HepG2 (cell line): ENCODE measurements at regions not wholly inside any gene's neighbourhood (a gene's known extent, or its start where the extent isn't known, plus 50 kb on each side); places are given as distances from the start of the nearest gene placed in this dataset.

ENCODE experiments used
- ZFP41 ChIP-seq: sonication (generic); formaldehyde crosslinking; IDR thresholded peaks from 2 replicates; pipeline ENCODE4 v1.4.0; 2020; ENCODE audit warnings: mild to moderate bottlenecking, missing genetic modification reagents, borderline replicate concordance
- ZKSCAN1 ChIP-seq: fragments of 150-350 bp; IDR thresholded peaks from 2 replicates; pipeline ENCODE4 v1.6.1; 2014; ENCODE audit warnings: low read length
- ZNF30 ChIP-seq: sonication (generic); formaldehyde crosslinking; IDR thresholded peaks from 2 replicates; pipeline ENCODE4 v1.5.0; 2020; ENCODE audit warnings: mild to moderate bottlenecking, missing genetic modification reagents
- ZNF678 ChIP-seq: sonication (generic); formaldehyde crosslinking; IDR thresholded peaks from 2 replicates; pipeline ENCODE4 v1.4.0; 2020; ENCODE audit warnings: mild to moderate bottlenecking, missing genetic modification reagents
- TF ChIP-seq, protein P1 (sequence below): sonication (generic); formaldehyde crosslinking; IDR thresholded peaks from 2 replicates; pipeline ENCODE4 v1.5.0; 2020; ENCODE audit warnings: mild to moderate bottlenecking, missing genetic modification reagents, moderate library complexity

DNA sequence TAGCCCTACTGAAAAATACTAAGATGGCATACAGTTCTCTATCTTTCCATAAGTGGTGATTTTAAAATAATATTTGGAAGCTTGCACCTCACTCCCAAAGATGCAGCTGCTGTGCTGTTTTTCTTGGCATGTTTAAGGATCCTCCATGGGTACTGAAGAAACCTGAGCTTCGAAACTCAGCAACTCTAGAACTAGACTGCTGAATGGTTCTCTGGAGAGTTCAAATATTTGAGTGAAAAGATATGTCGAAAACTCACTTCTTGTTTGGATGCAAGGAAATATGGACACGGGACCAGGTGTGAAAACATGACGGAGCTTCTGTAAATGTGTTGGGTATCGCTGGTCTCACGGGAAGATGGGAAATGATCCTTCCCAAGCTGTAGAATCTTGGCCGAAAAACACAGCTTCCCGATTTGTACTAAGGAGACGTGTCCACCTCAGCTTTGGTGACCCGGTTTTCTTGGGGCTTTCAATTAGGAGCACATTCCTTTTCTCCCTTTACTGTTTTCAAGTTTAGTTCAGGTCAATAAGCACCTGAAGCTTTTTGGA lies 543.8 kb upstream of the NRP1 start:
- no peak for TF ChIP-seq ZNF30 (CRISPR knock-in tag)
- TF ChIP-seq, protein P1, sequence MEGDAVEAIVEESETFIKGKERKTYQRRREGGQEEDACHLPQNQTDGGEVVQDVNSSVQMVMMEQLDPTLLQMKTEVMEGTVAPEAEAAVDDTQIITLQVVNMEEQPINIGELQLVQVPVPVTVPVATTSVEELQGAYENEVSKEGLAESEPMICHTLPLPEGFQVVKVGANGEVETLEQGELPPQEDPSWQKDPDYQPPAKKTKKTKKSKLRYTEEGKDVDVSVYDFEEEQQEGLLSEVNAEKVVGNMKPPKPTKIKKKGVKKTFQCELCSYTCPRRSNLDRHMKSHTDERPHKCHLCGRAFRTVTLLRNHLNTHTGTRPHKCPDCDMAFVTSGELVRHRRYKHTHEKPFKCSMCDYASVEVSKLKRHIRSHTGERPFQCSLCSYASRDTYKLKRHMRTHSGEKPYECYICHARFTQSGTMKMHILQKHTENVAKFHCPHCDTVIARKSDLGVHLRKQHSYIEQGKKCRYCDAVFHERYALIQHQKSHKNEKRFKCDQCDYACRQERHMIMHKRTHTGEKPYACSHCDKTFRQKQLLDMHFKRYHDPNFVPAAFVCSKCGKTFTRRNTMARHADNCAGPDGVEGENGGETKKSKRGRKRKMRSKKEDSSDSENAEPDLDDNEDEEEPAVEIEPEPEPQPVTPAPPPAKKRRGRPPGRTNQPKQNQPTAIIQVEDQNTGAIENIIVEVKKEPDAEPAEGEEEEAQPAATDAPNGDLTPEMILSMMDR (CRISPR knock-in tag), result no peak
- no peak for TF ChIP-seq ZNF678 (CRISPR knock-in tag)
- TF ChIP-seq ZFP41, result no peak
- TF ChIP-seq ZKSCAN1, result no peak
